PC-3 (cell line): ENCODE measurements at regions not wholly inside any gene's neighbourhood (a gene's known extent, or its start where the extent isn't known, plus 50 kb on each side); places are given as distances from the start of the nearest gene placed in this dataset.

Experiments used
- CTCF ChIP-seq: fragments of 300-600 bp; sonication (generic); conservative IDR thresholded peaks from 2 replicates; pipeline ENCODE4 v1.5.1; 2017; ENCODE audit warnings: antibody characterized with exemption, low read depth, mild to moderate bottlenecking, low read length
- EZH2 ChIP-seq: fragments of 300-600 bp; sonication (generic); IDR thresholded peaks from one replicate; pipeline ENCODE4 v1.6.1; 2017; ENCODE audit warnings: antibody characterized with exemption, mild to moderate bottlenecking, low read length; ENCODE audit not compliant: unreplicated experiment
- EZH2phosphoT487 ChIP-seq: fragments of 300-600 bp; sonication (generic); IDR thresholded peaks from 2 replicates; pipeline ENCODE4 v1.6.1; 2018; ENCODE audit warnings: mild to moderate bottlenecking, antibody characterized with exemption, low read length, borderline replicate concordance

- TF ChIP-seq CTCF (no peak), EZH2 (no peak), EZH2phosphoT487 (no peak)
Observed at GRCh38 chr18:22546905-22547570, 129.3 kb upstream of the CTAGE1 start.
